ENCODE measurements at regions not wholly inside any gene's neighbourhood (a gene's known extent, or its start where the extent isn't known, plus 50 kb on each side); places are given as distances from the start of the nearest gene placed in this dataset.

DNA sequence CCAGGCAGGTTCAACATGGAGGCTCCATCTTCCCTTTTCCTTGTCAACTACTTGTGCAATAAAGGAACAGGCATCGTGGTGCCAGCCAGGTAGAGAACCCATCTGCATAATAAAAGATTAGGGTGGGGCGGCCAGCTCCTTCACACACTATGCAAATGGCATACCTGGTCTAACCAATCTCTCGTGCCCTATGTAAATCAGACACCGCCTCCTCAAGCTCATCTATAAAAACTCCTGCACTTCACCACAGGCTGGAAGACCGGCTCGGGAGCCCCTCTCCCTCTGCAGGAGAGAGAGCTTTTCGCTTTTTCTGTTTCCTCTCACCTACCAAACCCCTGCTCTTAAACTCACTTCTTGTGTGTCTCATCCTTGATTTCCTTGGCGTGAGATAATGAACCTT is 244.3 kb upstream of the PUM3 start:
- Histone ChIP-seq H3K4me2 (no peak overlapping the region), H3K27ac (no peak overlapping the region), H3K9ac (no peak overlapping the region), H3K36me3 (no peaks in the 10 kb centered on the region), H3F3A (ENCODE audit: low read depth) (no peaks in the 10 kb centered on the region), H3K4me1 (peaks cover 8% of the 10 kb centered on the region), H3K27me3 (no peaks in the 10 kb centered on the region), H2AFZ (replicated peaks) (no peak overlapping the region), H3K79me2 (ENCODE audit: low read depth) (no peaks in the 10 kb centered on the region), H4K20me1 (ENCODE audit: low read depth) (no peaks in the 10 kb centered on the region), H3K4me3 (no peak overlapping the region), H3K9me3 (ENCODE audit: low read depth) (no peaks in the 10 kb centered on the region)
- Mint-ChIP-seq H3K4me3 (no peak overlapping the region), H3K27me3 (ENCODE audit: insufficient read depth, low read depth) (peaks cover 3% of the 10 kb centered on the region), H3K27ac (no peak overlapping the region), H3K4me1 (no peaks in the 10 kb centered on the region), H3K36me3 (no peaks in the 10 kb centered on the region), H3K9me3 (no peaks in the 10 kb centered on the region)
- DNase-seq (ENCODE audit: low spot score): peak; percentile 10
- TF ChIP-seq, protein P1, sequence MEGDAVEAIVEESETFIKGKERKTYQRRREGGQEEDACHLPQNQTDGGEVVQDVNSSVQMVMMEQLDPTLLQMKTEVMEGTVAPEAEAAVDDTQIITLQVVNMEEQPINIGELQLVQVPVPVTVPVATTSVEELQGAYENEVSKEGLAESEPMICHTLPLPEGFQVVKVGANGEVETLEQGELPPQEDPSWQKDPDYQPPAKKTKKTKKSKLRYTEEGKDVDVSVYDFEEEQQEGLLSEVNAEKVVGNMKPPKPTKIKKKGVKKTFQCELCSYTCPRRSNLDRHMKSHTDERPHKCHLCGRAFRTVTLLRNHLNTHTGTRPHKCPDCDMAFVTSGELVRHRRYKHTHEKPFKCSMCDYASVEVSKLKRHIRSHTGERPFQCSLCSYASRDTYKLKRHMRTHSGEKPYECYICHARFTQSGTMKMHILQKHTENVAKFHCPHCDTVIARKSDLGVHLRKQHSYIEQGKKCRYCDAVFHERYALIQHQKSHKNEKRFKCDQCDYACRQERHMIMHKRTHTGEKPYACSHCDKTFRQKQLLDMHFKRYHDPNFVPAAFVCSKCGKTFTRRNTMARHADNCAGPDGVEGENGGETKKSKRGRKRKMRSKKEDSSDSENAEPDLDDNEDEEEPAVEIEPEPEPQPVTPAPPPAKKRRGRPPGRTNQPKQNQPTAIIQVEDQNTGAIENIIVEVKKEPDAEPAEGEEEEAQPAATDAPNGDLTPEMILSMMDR (IDR thresholded peaks at IDR 0.05): no peak
- TF ChIP-seq EZH2phosphoT487 (IDR thresholded peaks at IDR 0.05): no peak

DNA sequence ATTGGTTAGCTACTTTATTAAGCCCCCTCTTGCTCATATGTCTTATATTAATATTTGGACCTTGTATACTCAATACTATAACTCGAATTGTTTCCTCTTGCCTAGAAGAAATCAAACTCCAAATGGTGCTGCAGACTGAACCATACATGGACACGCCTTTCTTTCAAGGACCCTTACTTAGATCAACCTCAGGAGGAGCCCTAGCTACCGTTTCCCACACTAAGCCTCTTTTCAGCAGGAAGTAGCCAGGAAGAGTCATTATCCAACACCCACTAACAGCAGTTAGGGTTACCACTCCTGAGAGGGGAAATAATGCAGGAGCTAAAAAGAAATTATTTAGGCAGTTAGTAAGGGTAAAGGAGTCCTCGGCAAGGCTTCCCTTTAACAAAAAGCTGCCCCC is 243.8 kb upstream of the PUM3 start:
- TF ChIP-seq EZH2 (IDR thresholded peaks at IDR 0.05): no peak
- no peak for TF ChIP-seq EZH2phosphoT487 (IDR thresholded peaks at IDR 0.05)
- TF ChIP-seq, protein P1 (IDR thresholded peaks at IDR 0.05): no peak
- Histone ChIP-seq H3K4me3 (no peak overlapping the region), H3K27me3 (no peaks in the 10 kb centered on the region), H3K27ac (no peak overlapping the region), H3K4me2 (no peak overlapping the region), H3F3A (ENCODE audit: low read depth) (no peaks in the 10 kb centered on the region), H3K4me1 (peaks cover 8% of the 10 kb centered on the region), H2AFZ (replicated peaks) (no peak overlapping the region), H3K79me2 (ENCODE audit: low read depth) (no peaks in the 10 kb centered on the region), H3K9ac (no peak overlapping the region), H3K9me3 (ENCODE audit: low read depth) (no peaks in the 10 kb centered on the region), H3K36me3 (no peaks in the 10 kb centered on the region), H4K20me1 (ENCODE audit: low read depth) (no peaks in the 10 kb centered on the region)
- DNase-seq (ENCODE audit: low spot score): no peak
- no peaks in the 10 kb centered on the region for H3K4me1 Mint-ChIP-seq
- H3K9me3 Mint-ChIP-seq: no peaks in the 10 kb centered on the region
- no peaks in the 10 kb centered on the region for H3K36me3 Mint-ChIP-seq
- H3K27me3 Mint-ChIP-seq (ENCODE audit: insufficient read depth, low read depth): peaks cover 3% of the 10 kb centered on the region
- H3K4me3 Mint-ChIP-seq: no peak overlapping the region
- no peak overlapping the region for H3K27ac Mint-ChIP-seq

DNA sequence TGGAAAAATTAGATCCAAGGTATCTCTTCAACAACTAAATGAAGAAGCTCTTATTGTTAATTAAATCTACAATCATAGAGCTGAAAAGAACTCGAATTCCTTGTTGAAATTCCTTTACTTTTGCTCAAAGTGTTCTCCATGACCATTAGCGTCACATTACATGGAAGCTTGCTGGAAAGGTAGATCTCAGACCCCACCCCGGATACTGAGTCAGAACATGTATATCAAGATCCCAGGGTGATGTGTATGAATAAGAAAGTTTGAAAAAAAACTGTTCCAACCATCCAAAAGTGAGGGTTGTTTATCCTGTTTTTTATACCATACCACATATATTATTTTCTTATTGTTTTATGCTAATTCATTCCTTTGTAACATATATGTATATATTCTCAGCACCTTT is 237.1 kb upstream of the PUM3 start:
- Histone ChIP-seq H3K4me3 (no peak overlapping the region), H3K9ac (no peak overlapping the region), H3K27me3 (no peaks in the 10 kb centered on the region), H3F3A (ENCODE audit: low read depth) (no peaks in the 10 kb centered on the region), H4K20me1 (ENCODE audit: low read depth) (no peaks in the 10 kb centered on the region), H2AFZ (replicated peaks) (no peak overlapping the region), H3K4me1 (no peaks in the 10 kb centered on the region), H3K4me2 (no peak overlapping the region), H3K79me2 (ENCODE audit: low read depth) (no peaks in the 10 kb centered on the region), H3K27ac (no peak overlapping the region), H3K36me3 (no peaks in the 10 kb centered on the region), H3K9me3 (ENCODE audit: low read depth) (no peaks in the 10 kb centered on the region)
- Mint-ChIP-seq H3K9me3 (no peaks in the 10 kb centered on the region), H3K4me3 (no peak overlapping the region), H3K27me3 (ENCODE audit: insufficient read depth, low read depth) (no peaks in the 10 kb centered on the region), H3K4me1 (no peaks in the 10 kb centered on the region), H3K27ac (no peak overlapping the region), H3K36me3 (no peaks in the 10 kb centered on the region)
- TF ChIP-seq, protein P1 (IDR thresholded peaks at IDR 0.05): no peak
- TF ChIP-seq EZH2phosphoT487 (IDR thresholded peaks at IDR 0.05): no peak
- no peak for TF ChIP-seq EZH2 (IDR thresholded peaks at IDR 0.05)
- DNase-seq (ENCODE audit: low spot score): no peak

DNA sequence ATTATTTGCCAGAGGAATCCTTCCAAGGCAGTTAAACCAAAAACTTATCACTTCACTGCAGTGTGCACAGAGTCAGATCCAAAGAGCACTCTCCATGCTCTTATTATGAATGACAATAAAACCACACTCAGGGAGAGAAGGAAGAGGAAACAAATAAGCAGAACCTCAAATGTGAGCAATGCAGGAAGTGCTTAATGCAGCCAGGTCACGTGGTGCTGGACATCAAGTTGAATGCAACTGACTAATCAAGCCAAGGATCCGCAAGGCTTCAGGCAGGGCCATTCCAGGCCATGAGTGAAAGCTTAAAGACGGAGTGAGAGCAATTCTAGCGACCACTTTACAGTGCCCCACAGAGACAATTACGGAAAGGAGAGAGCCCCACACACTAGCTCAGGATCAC is 230.4 kb upstream of the PUM3 start:
- no peaks in the 10 kb centered on the region for H3K27me3 ChIP-seq
- Mint-ChIP-seq H3K27me3 (ENCODE audit: insufficient read depth, low read depth) (no peaks in the 10 kb centered on the region), H3K4me1 (no peaks in the 10 kb centered on the region), H3K36me3 (no peaks in the 10 kb centered on the region), H3K4me3 (no peak overlapping the region), H3K9me3 (peaks cover 4% of the 10 kb centered on the region), H3K27ac (no peak overlapping the region)
- H3K4me1 ChIP-seq: no peaks in the 10 kb centered on the region
- no peak overlapping the region for H3K4me2 ChIP-seq
- H3K27ac ChIP-seq: no peak overlapping the region
- no peaks in the 10 kb centered on the region for H4K20me1 ChIP-seq (ENCODE audit: low read depth)
- TF ChIP-seq EZH2 (IDR thresholded peaks at IDR 0.05): no peak
- TF ChIP-seq EZH2phosphoT487 (IDR thresholded peaks at IDR 0.05): no peak
- TF ChIP-seq, protein P1 (IDR thresholded peaks at IDR 0.05): no peak
- no peaks in the 10 kb centered on the region for H3K79me2 ChIP-seq (ENCODE audit: low read depth)
- no peak for DNase-seq (ENCODE audit: low spot score)
- no peaks in the 10 kb centered on the region for H3K9me3 ChIP-seq (ENCODE audit: low read depth)
- no peak overlapping the region for H3K4me3 ChIP-seq
- no peaks in the 10 kb centered on the region for H3F3A ChIP-seq (ENCODE audit: low read depth)
- no peak overlapping the region for H2AFZ ChIP-seq (replicated peaks)
- no peak overlapping the region for H3K9ac ChIP-seq
- no peaks in the 10 kb centered on the region for H3K36me3 ChIP-seq
